ENCODE measurements at regions not wholly inside any gene's neighbourhood (a gene's known extent, or its start where the extent isn't known, plus 50 kb on each side); places are given as distances from the start of the nearest gene placed in this dataset.

DNA sequence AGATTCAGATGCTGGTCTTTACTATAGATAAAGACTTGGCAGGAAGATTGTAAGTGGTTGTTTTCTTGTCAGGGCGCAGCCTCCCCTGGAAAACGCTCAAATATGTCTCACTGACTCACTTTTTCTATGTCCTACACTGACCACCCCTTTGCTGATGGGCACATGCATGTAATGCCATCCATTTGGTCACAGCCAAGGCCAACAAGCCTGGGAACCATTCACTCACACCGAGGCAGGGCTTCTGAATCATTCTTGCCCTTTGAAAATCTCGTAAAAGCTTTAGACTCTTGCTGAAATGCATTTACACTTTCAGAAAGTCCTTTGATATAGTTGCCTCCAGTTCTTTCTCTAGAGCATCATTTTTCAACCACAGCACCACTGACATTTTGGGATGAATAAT is 249.4 kb downstream of the ACTL7B start:
- no peak for DNase-seq

DNA sequence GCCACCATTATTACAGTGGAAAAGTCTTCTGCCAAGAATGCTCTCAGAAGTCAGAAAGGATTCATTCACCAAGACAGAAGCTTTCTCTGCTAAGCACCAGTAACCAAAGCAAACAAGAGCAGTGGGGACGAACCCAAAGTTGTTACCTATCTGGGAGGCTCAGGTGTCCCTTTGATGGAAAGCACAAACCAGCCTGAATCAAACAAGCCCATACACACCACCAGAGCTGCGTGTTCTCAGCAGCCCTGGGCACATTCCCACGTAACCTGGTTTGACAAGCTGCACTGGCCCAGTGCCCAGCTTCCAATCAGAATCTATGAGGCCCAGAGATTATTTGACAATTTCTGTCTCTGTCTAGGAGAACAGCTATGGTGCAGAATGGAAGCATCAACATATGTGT is 252.6 kb downstream of the ACTL7B start:
- DNase-seq, result peak; percentile 2

DNA sequence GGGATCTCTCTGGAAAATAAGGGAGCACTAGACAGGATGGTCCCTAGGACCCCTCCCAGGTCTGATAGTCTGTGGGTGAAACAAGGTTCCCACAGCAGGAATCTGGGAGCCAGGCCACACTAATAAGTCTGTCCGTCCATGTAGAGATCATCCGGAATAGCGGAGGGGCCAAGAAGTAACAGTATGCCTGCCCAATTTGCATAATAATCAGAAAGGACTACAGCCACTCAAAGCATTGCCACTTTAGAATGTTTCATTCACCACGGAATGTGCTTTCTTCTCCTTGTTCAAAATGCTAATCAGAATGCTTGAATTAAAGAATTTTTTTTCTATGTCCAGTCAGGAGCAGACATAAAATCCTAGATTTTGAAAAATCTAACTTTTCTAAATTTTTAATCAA is 254.9 kb downstream of the ACTL7B start:
- no peak for DNase-seq

DNA sequence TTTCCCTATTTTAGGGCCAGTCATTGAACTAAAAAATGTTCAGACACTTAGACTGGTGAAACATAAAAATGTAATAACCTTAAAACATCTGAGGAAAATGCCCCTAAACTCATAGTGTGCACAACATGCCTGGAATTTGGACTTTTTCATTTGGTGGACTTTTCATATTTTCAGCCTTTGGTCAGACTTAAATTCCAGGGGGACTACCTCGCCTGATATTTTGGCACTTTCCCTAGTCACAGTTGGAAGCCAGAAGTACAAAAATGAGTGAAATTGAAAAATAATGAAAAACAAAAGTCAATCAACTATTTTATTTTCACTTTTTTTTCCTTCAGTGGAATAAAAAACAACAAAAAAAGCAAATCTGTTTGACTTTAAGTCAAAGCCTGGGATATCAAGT is 256.2 kb downstream of the ACTL7B start:
- DNase-seq, result no peak

DNA sequence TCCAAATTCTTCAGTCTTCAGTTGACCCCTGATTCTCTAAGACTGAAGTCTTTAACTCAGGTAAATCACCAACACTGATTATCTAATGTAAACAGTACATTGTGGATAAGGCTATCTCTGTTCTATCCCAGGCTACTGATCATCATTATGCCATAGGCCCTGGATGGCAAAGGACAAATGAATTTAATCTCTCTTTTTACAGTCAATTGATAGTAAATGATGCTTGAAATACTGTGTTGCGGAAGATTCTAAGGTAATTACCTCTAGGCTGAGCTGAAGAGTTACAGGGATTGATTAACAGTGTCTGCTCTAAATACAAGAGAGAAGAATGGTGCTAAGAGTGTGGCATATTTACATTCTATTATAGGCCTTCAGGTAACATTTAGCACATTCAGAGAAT is 264.7 kb downstream of the ACTL7B start:
- no peak for DNase-seq

DNA sequence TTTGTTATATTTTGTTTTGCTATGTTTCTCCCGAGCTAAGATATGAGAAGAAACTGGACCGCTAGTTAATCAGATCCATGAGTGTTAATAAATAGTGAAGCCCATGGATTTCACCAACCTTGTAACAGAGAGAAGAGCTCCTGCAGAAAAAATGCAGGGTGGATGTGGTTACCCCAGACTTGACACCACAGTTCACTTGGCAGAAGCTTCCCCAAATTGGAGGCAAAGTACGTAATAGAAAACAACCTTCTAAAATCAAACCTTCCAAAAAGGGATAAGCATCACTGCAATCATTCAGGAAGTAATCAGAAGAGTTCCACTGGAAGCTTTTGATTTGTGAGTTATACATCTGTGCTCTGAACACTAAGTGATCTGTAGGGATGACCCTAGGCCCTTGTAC is 267.5 kb downstream of the ACTL7B start:
- DNase-seq, result no peak

DNA sequence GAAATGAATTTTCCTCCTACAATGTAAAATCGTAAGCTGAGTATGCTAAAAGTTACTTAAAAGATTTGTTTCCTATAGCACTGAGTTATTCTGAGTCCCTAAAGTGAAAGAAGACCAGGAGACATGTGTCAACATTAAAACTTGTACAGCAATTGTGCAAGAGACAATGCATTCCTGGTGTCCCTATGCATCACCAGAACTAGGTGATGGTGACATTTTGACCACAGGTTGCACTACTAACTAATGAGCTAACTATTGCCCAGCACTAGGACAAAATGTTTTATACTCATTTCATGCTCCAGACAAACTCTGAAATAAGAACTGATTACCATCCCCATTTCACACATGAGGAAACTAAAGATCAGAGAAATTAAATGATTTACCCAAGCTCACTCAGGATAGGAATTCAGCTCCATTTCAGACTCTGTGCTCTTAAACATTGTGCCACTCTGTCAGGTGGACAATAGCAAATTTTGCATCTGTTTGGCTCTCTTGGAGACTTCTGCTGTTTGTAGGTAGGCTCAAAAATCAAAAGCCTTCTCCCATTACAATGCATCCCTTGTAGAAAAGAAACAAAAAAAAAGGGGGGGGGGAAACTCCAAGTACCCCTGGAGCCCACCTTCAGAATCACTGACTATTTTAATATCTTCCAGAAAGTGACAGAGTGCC is 269.2 kb downstream of the ACTL7B start:
- DNase-seq, result no peak

DNA sequence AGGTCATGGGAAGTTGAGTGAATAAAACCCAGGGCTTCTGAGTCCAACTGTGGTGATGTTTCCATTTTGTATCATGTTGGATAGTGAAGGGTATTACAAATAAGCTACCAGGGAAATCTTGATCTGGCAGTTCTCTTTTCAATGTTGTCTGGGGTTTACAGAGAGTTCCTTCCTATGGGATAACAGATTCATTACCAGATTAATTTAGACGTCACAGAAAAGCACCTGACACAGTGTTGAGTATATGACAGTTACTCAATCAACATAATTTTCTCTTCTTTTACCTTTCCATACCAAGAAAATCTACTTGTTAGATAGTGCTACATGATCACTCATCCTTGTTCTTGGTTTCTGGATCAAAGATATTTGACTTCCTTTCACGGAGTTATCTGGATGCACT is 270.9 kb downstream of the ACTL7B start:
- DNase-seq, result no peak

DNA sequence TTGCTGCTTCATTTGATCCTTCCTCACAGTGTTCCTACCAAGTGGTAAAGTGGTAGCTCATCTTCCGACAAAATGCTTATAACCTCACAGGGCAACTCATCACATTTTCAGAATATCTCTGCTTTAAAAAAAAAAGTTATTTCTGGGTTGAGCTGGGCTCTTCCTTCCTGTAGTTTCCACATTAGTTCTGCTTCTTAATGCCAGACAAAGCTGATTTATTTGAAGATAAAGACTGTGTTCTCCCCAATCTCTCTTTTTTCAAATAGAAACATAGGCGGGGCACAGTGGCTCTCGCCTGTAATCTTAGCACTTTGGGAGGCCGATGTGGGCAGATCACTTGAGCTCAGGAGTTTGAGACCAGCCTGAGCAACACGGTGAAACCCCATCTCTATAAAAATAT is 273.1 kb downstream of the ACTL7B start:
- no peak for DNase-seq

DNA sequence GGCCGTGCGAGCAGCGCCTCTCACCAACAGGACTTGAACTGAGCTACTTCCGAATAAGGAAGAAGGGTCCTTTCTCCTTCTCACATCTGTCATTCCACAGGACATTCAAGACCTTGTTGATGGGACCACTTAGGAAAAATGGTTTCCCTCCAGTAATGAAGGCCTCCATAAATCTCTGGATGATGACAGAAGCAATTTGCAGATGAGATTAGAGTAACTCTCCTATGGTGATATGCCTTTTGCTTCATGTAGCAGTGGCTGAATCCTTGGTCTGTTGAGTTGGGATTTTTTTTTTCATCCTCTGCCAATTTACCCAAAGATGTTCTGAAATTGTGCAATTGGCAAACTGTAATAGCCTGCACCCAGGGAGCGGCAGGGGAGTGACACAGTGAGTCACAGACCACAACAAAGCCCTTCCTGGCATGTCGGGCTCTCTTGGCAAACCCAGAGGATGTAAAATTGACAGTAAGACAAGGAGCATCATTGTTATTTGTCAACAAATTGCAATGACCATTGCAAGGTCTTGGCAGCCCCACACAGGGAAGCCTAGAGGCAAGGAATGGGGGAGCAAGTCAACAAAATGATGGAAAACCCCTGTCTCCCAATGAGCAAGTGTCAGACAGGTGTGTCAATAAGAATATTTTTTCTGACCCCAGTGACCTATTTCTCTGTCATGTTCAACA is 275.9 kb downstream of the ACTL7B start:
- DNase-seq, result no peak

DNA sequence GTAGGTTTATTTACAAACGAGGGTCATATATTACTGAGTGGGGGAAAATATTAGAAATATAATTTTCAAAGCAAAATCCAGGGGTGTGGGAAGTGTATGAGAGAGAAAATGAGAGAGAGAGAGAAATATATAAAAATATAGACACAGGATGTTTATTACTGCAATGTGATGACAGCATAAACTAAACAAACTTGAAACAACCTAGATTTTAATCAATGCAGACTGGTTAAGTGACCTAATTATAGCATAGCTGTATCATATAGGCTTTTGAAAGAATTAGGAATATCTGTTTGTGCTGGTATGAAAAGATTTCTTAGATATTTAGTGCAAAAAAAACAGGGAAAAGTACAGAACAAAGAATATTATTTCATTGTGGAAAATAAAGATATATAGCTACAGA is 280.5 kb downstream of the ACTL7B start:
- no peak for DNase-seq

DNA sequence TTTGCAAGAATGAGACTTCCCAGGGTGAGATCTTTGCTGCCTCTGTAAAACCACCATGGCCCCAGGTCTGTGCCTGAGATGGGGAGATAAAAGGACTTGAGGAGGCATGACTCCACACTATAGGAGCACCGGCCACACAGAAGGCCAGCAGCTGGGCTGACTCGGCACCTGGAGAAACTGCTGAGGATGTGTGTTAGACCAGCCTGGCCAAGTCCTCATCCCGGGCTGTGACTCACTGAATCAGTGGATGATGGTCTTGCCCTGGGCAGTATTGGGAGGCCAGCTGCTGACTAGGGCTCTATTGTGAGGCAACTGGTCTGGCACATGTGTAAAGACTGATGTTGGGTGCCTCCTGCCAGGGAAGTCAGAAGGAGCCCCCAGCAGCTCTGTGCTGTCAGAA is 286.2 kb downstream of the ACTL7B start:
- no peak for DNase-seq

DNA sequence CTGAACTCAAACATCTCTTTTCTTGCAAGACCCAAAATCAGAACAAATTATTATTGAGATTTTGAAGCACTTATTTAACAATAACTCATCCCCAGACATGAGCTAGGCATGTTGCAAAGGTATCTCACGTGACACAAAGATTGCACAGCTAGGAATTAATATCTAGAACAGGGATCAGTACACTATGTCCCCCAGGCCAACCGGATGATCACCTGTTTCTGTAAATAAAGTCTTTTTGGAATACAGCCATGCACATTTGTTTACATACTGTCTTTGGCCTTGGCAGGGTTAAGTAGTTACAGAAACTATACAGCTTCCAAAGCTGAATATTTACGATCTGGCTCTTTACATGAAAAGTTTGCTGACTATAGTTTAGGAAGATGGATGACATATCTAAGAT is 287.7 kb downstream of the ACTL7B start:
- no peak for DNase-seq

DNA sequence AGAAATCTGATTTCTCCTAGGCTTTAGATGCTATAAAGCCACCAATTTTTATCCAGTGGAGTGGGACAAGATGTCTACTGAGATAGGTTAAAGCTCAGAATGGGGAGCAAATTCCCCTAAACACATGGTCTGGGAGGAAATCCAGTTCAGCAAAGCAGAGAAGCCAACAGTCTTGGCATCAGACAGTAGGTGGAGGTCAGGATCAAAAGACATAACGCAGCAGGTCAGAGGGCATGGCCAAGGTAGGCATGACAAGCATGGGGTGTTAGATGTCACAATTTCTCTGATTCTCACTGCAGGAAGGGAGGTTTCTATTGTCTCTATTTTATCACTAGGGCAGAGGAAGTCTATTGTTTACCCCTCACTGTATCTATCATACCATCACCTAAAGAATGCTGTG is 288.2 kb downstream of the ACTL7B start:
- no peak for DNase-seq

DNA sequence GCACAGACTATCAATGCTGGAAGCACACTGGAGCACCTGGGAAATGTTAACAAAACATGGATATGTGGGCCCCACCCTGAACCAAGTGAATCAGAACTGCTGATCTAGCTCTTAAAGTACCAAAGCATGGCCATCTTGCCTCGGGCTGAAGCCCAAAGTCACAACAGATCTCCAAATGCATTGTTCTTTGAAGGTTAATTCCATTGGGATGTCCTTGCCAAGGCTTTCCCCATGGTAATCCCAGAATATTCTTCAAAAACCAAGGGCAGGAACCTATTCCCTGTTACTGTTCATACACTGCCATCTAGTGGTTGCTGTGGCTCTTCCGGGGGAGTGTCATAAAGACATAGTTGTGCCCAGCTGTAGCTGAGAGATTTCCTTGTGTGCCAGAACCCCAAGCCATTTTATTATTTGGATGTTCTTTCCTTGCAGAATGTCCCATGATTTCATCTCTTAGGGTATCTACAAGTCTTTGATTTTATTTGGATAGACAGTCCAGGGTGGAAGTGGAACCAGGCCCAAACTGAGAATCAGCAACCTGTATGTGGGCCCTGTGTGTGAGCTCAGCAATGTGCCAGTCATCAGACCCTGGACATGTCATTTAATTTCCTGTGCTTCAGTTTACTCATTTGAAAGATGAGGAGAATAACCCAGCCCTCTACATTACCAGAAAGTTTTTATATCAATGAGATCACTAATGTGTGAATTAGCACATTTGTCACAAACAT is 290.0 kb downstream of the ACTL7B start:
- peak; percentile 90 for DNase-seq

DNA sequence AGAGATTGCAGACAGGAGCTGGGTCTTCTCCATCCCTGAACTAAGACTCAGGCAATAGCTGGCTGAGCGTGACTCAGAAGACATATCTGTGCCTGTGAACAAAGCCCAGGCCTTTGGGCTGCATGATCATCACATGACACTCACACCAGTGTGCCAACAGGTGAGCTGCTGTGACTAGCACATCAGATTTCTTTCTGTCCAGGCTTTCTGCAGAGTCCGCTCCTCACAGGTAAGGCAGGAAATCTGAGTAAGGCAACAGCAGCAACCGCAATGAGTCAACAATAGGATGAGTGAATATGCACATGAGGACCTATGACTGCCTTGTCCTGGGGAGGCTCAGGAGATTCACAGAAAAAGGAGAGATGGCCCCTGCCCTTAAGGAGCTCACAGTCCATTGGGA is 293.6 kb downstream of the ACTL7B start:
- no peak for DNase-seq

DNA sequence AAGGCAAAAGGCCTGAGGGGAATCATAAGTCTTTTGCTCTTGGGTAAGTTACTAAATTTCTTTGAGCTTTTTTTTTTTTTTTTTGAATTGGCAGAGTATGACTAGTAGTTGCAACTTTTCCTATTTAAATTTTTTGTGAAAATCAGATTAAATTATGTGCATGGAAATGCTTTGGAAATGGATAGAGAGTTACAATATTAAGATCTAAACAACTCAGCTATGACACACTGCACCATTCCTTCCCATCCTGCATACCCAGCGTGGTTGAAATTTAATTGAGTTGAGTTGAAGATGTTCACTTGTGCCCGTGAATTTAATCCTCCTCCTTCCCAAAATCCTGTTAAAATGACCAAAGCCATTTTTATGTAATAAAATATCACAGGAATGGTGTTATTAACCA is 296.4 kb downstream of the ACTL7B start:
- DNase-seq, result no peak

DNA sequence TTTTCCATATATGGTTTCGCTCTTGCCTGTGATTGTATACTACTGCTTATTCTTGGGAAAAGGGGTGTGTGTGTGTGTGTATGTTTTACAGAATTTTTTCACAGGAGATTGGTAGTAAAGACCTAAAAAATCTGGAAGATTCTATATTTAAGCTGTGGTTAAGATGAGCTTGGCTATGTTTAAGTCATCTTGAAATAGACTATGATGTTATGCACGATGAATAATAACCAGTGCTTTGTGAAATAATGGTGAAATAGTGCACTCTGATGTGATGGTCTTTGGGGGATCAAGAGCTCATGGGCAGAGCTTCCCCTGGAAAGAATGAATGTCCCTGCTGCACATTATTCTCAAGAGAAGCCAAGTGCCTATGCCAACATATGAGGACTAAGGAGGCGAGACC is 301.0 kb downstream of the ACTL7B start:
- no peak for DNase-seq

DNA sequence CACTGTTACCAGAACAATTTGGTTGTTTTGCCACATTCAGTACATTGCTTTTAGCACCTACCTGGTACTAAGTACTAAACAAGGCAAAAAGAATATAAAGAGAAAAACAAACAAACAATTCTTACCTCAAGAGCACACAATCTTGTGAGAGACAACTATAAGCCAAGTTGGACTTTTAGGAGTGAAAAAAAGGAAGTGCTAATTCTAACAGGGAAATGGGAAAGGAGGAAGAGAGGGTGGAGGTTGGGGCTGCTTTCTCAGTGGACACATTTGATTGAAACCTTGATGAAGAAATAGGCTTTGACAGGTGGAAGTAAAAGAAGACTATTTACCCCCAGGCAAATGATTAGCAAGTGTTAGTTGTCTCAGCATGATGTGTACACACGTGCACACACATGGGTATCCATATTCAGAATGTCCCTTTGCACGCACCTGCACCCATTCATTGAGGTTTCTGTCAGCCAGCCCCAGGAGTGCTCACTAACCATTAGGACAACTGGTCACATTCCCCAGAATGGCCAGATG is 302.6 kb downstream of the ACTL7B start:
- DNase-seq, result no peak

DNA sequence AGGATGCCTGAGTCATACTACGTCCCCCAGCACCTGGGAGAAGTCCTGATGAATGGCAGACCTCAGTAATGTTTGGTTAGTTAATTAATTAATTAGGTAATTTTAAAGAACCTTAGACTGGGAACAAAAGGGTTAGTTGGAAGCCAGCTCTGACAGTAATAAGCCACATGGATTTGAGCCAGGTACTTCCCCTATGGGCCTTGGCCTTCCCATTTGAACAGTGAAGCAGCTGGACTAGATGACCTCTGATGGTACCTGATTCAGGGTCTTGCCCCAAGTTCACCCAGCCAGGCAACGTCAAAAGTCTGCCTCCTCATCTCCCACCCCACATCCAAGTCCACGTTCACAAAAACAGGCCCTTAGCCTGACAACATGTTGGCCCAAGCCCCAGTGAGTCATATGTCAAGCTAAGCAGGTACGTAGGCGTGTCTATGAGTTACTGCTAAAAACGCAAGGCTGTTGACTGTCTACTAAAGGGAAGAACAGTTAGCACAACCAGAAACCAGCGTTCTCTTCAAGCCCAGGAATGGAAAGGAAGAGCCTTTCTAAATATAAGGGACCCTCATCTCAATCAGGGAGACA is 303.2 kb downstream of the ACTL7B start:
- DNase-seq, result no peak

DNA sequence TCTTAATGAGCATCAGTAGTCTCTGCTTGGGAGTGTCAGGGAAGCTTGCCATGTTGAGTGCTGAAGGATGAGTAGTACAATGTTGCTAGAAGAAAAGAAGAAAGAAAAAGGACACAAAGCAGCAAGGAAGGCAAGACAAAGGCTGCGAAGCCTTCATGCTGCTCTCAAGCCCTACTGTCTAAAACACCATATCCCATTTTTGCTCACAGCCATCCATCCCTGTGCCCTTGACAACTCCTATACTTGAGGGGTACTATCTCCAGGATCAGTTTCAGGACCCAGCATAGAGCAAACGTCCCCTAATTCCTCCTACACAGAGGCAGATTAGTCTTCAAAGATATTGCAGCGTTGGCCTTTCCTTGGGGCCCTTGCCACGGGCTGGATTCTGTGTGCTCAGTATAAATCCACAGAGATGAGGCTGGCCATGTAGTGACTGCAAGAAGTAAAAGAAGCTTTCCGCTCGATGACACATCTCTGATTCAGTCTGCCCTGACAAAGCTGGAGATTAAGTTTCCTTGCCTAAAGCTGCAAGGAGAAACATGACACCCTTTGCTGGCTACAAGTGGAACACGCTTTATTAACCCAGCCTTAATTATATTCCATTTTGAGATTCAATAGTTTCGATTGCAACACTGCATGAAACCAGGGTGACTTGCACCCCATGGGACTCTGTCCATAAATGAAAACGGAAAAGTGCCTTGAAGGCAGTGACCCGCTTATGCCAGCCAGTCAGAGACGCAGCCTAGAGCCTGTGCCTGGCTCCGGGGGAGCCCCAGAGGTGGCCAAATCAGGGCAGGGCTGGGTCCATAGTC is 304.6 kb downstream of the ACTL7B start:
- DNase-seq, result peak; percentile 29

DNA sequence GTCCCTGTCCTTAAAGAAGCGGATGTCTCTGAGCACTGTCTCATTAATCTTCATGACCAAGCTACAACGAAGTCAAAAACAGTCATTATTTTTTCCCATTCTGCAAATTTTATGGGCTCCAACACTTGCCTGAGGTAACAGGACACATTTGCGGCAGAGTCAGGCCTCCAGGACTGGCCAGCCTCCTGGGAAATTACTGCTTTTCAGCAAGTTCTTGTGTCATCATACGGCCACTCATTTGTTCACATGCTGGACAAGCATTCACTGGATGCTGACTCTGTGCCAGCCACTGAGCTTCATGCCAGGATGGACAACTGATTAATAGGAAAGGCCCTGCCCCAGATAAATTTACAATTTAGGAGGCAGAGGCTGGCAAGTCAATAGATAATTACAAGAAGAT is 305.7 kb downstream of the ACTL7B start:
- no peak for DNase-seq

Measured in left kidney (tissue), 1 donor.